AG04449 (cell line): ENCODE measurements at regions not wholly inside any gene's neighbourhood (a gene's known extent, or its start where the extent isn't known, plus 50 kb on each side); places are given as distances from the start of the nearest gene placed in this dataset.
"Not testable (repeated sequence)": the region's sequence is repeated elsewhere in the genome, so short reads cannot be mapped to it uniquely, and the experiment has no call there.

ENCODE experiments used
- CTCF ChIA-PET: fragments of 350-600 bp; formaldehyde crosslinking; extraction: SDS; loops from one replicate; lab custom pipeline; 2021; ENCODE audit warnings: antibody characterized with exemption; lab: Yijun Ruan, JAX
- POLR2A ChIA-PET: fragments of 400-600, 350-600 bp; formaldehyde crosslinking; extraction: SDS; loops from one replicate; lab custom pipeline; 2020; ENCODE audit warnings: antibody characterized with exemption, inconsistent platforms; lab: Yijun Ruan, JAX
- DNase-seq: peaks from one replicate; pipeline ENCODE4 v3.0.0-alpha.2; 2010; ENCODE audit warnings: low read depth, low spot score
- H3K4me3 ChIP-seq: 2 replicates; pipeline ENCODE4 v1.5.1; 2011; ENCODE audit warnings: low read depth, mild to moderate bottlenecking, control low read depth, low read length
- CTCF ChIP-seq: IDR thresholded peaks from one replicate; pipeline ENCODE4 v1.5.1; 2011; ENCODE audit warnings: mild to moderate bottlenecking, moderate library complexity, low read length, control low read depth, inconsistent platforms; ENCODE audit not compliant: insufficient read depth; ENCODE audit errors: missing control alignments

GRCh38 chr7:130789436-130789835, 55.4 kb upstream of the KLF14 start:
- TF ChIP-seq CTCF: no peak
- DNase-seq: no peak
- POLR2A ChIA-PET: no interaction called here
- no peak overlapping the region for H3K4me3 ChIP-seq
- CTCF ChIA-PET: no interaction called here

- no peak for TF ChIP-seq CTCF
- ChIA-PET CTCF (interaction anchor here (1.0 kb wide), 1 partner anchor 23 kb away, joined by 3 read pairs; no protein-coding TSS in a partner anchor), POLR2A (no interaction called here)
- DNase-seq: no peak
- H3K4me3 ChIP-seq: no peak overlapping the region
These were observed 57.7 kb upstream of the KLF14 start for GRCh38 chr7:130791746-130792145.

- ChIA-PET POLR2A (no interaction called here), CTCF (interaction anchor here (0.7 to 3.3 kb wide), 14 partner anchors 8 to 722 kb away, joined by 3 to 14 read pairs (median 4); no protein-coding TSS in a partner anchor)
- no peak for DNase-seq
- TF ChIP-seq CTCF: peak; percentile 10
- H3K4me3 ChIP-seq: no peak overlapping the region
These were observed 60.0 kb upstream of the KLF14 start for GRCh38 chr7:130793855-130794618.

- CTCF ChIA-PET: interaction anchor here (0.7 to 3.3 kb wide), 13 partner anchors 9 to 722 kb away, joined by 3 to 14 read pairs (median 4); no protein-coding TSS in a partner anchor
- peak overlapping the region; percentile 23 for H3K4me3 ChIP-seq
- POLR2A ChIA-PET: no interaction called here
These were observed 60.6 kb upstream of the KLF14 start for GRCh38 chr7:130794619-130794922.

GRCh38 chr7:130796425-130796824, 62.4 kb upstream of the KLF14 start:
- H3K4me3 ChIP-seq, CTCF ChIA-PET, DNase-seq, POLR2A ChIA-PET: not testable (repeated sequence)

More at GRCh38 chr7:130794619-130794922, 60.6 kb upstream of the KLF14 start:
- TF ChIP-seq CTCF: no peak
- no peak for DNase-seq

GRCh38 chr7:130803127-130803526, 69.1 kb upstream of the KLF14 start:
- TF ChIP-seq CTCF: no peak
- ChIA-PET POLR2A (no interaction called here), CTCF (interaction anchor here (1.2 kb wide), 1 partner anchor 11 kb away, joined by 4 read pairs; no protein-coding TSS in a partner anchor)
- no peak overlapping the region for H3K4me3 ChIP-seq
- no peak for DNase-seq
